ENCODE measurements at regions not wholly inside any gene's neighbourhood (a gene's known extent, or its start where the extent isn't known, plus 50 kb on each side); places are given as distances from the start of the nearest gene placed in this dataset.
"Not testable (repeated sequence)": the region's sequence is repeated elsewhere in the genome, so short reads cannot be mapped to it uniquely, and the experiment has no call there.

DNA sequence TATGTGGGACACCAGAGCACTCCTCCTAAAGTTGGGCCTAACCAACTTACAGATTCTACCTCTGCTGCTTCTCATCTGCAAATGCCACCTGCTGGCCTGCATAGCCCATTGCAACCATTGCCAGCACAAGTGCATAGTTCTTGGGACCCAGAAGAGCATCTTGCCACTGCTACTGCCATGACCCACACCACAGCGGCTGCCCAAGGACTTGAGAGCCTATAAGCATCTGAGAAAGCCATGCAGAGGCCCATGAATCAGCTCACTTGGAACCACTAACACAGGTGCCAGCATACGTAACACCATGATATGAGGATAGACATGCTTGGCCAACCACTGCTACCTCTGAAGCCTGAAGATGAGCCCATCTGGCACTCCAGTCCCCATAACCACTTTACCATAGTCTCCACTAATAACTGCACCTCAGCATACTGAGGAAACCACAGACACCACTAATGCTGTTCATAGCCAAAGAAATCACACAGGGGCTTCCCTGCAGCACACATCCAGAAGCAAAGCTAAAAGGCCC, 258.1 kb upstream of the AGTR2 start:
- no peak for DNase-seq

DNA sequence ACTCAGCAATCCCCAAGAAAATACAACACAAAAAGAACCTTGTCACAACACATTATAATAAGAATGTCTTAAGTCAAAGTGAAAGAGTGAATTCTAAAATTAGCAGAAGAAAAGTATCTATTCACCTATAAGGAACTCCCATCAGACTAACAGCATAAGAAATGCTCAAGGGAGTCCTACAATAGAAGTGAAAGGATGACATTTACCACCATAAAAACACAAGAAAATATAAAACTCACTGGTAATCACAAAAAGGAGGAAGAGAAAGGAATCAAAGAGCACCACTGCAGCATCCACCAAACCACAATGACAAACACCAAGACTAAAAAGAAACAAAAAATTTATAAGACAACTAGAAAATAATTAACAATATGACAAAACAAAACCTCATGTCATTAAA, 257.0 kb upstream of the AGTR2 start:
- DNase-seq, result no peak

DNA sequence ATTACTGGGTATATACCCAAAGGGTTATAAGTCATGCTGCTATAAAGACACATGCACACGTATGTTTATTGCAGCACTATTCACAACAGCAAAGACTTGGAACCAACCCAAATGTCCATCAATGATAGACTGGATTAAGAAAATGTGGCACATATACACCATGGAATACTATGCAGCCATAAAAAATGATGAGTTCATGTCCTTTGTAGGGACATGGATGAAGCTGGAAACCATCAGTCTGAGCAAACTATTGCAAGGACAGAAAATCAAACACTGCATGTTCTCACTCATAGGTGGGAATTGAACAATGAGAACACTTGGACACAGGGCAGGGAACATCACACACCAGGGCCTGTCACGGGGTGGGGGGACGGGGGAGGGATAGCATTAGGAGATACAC, 254.9 kb upstream of the AGTR2 start:
- DNase-seq, result not testable (repeated sequence)

DNA sequence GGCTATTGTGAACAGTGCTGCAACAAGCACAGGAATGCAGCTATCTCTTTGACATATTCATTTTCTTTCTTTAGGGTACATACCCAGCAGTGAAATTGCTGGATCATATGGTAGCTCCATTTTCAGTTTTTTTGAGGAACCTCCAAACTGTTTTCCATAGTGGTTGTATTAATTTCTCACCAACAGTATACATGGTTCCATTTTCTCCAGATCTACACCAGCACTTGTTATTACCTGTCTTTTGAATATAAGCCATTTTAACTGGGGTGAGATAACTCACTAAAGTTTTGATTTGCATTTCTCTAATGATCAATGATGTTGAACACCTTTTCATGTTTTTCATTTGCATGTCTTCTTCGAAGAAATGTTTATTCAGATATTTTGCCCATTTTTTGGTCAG, 241.1 kb upstream of the AGTR2 start:
- DNase-seq, result no peak

DNA sequence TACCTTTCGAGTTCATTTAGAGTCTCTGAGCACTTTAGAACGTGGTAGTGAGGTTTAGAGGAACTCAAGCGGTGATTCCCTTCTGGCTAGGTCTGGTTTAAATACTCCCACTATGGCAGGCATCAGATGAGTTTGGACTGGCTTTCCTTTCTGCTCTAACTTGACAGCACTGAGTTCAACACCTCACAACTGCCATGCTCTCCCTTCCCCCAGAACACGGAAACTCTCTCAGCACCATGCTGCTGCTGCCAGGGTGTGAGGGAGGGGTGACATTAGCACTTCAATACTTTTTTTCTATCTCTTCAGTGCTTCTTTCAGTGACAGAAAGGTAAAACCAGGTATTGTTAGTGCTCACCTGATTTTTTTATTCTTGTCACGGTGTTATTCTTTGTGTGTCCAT, 234.5 kb upstream of the AGTR2 start:
- DNase-seq, result no peak

DNA sequence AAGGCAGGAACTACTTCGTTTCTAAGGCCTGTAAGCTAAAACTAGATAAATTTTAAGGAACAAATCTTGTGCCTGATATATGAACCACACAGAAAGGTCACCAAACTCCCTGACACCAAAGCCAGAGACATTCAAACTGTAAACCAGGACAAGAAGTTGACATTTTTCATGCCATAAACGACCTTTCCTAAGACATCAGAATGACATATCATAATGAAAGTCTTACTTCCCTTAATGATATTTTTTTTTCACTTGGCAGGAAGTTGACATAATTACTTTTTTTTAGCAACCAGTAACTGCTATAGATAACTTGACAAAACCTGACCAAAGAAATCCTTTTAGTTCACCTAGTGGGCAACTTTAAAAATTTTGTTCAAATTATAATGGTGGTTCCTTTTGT, 231.5 kb upstream of the AGTR2 start:
- no peak for DNase-seq

DNA sequence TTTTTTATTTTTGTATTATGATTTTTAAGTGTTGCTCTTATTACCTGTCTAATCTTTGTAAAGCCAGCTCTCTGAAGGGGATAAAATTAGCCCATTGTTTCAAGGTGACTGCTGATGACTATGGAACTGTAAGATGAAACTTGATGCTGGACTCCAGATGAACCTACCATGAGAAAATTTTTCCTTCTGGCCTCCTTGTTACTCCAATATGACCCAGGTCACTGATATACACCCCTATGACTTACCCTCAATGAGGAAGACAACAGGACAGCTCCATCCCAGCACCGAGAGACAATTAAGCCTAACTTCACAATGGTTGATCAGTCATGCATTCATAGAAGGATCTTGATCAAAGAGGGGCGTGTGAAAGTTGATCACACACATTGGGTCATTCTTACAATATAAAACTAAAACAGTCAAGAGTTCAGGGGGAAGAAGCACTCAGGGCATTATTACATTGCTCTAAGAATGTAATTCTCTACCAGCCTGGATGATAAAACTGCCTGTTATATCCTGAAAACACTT, 230.8 kb upstream of the AGTR2 start:
- no peak for DNase-seq

DNA sequence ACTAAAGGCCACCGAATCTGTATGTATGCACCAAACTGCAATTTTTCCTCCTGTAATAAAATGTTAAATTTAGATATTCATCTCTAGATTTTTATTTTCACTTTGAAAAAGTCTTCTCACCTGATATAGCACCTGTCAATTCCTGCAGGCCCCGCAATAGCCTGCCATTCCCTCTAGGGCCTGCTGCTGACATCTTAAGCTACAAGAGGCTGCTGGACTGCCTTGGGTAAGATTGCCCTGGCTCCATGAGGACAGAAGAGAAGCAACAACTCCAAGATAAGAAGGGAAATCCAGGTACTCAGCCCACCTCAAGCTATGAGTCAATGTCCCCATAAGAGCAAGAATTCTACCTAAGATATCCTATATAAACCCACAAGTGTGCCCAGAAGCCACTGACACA, 230.2 kb upstream of the AGTR2 start:
- no peak for DNase-seq

DNA sequence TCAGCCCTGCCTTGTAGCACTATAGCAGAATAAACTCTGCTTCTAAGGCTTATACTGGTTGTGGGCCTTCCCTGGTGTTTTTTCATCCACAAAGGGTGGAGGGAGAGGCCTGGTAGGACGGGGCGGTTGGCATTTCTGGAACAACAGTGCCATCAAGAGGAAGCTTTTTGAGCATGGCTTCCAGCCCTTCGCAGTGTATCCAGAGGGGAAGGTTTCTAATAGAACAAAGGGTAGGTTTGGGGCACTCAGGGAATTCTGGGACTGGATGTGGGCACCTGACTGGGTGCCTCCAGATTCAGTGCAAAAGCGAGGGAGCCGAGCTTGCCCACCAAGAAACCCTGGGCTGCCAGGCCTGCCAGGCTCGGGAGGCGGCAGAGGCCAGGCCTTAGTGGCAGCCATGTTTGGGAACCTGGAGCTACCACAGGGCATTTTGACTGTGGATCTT, 229.6 kb upstream of the AGTR2 start:
- no peak for DNase-seq

DNA sequence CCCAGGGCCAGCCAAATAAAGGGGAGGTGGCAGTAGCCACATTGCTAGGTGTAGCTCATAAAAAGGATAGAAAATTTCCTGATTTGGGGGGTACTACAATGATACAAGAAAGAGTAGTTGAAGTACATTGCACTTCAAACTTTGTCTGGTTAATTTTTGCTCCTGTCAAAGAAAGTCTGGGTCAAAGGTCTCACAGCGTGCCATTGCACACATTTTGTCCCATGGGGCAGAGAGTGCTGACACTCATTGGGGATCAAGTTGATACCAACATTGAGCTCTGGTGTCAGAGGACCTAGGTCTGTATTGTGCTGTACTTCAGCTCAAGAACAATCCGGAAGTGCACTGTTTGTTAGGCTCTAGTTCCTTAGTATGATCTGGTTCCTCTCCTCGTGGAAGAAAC, 229.2 kb upstream of the AGTR2 start:
- no peak for DNase-seq

DNA sequence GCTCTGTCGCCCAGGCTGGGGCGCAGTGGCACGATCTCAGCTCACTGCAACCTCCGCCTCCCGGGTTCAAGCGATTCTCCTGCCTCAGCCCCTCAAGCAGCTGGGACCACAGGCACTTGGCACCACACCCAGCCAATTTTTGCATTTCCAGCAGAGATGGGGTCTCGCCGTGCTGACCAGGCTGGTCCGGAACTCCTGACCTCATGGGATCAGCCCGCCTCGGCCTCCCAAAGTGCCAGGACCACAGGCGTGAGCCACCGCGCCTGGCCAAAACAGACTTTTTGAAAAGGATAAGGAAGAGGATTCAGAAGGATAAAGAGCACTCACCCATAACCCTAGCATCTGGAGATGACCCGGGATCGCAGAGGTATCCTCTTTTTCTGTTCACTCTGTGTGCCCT, 224.5 kb upstream of the AGTR2 start:
- DNase-seq, result no peak

DNA sequence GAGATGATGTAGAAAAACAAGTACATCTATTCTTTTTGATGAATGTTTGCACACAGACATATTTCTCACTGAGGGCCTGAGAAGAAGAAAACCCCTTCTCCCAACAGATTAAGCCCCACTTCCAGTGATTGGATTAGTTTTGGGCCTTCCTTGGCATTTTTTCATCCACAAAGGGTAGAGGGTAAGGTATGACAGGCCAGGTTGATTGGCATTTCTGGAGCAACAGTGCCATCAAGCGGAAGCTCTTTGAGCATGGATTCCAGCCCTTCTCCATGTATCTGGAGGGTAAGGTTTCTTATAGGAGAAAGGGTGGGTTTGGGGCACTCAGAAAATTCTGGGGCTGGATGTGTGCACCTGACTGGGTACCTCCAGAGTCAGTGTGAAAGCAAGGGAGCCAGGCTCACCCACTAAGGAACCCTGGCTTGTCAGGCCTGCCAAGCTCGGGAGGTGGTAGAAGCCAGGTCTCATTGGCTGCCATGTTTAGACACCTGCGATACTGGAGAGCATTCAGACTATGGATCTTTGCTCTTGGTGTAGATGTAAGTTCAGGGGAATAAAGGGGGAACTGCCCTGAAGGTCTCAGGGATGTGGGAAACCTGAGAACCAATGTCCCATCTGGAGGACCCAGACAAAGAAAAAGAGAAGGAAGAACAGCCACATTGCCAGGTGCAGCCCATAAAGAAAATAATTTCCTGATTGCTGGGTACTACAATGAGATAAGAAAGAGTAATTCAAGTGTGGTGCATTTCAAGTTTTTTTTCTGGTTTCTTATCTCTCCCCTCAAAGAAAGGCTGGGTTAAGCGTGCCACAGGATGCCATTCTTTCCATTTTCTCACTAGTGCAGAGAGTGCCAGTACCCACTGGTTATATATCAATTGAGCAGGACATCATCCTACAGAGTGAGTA, 222.3 kb upstream of the AGTR2 start:
- DNase-seq, result no peak

DNA sequence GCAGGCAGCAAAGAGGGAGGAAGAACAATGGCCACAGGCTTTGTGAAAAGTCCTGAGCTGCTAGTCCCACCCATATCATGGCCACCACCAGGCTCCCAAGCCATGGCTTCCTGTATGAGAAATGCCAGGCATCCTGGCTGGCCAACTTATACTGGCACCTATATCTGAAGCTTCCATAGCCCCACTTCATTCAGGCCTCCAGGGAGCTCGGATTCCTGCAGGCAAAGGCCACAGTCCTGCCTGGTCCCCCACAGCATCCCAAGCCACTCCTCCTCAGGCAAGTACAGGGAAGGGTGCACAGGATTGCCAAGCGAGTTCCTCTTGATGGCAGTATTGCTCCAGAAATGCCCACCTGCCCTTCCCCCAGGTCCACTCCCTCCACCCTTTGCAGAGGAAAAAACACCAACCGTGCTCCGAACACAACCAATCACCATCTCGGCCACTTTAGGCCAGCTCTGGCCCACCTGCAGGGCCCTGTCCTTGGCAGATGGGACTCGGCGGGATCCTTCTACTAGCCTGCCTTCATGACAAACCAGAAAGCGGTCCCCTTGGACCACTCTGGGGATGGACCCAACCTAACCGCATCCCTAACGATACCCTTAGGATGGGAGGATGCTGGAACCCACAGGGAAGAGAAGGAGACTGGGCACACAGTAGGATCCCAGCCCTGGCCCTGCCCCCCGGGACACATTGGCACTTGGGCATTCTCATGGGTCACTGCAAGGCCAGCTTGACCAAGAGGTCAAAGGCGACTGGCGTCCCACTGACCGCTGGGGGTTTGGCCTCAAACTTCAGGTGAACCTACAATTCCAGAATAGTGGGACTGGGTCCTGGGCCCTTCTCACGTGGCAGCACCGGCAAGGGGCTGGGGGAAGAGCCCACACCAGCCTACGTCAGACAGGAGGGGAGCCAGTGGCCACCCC, 220.4 kb upstream of the AGTR2 start:
- no peak for DNase-seq

DNA sequence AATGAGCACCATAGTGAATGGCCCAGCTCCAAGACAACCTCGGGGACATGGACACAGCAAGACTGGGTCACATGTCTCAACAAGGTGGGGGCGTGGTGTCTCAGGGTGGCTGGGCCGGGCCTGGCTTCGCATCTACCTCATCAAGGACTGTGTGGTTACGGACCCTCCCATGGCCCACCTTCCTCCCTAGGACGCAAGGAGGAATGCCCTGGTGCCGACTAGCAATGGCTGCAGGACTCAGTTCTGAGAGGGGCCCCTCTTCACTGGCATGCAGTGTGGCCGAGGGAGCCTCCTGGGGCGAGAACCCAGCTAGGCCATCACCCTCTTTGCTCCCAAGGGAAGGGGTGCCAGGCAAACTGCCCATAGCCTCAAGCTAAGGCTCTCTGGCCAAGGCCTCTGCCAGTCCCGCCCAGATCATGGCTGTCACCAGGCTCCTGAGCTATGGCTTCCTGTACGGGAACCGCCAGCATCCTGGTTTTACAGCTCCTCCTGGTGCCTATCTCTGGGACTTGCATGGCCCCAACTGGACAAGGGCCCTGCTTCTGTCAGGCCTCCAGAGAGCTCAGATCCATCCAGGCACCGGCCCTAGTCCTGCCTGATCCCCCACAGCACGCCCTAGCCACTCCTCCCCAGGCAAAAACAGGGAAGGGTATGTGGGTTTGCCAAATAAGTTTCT, 218.0 kb upstream of the AGTR2 start:
- no peak for DNase-seq

DNA sequence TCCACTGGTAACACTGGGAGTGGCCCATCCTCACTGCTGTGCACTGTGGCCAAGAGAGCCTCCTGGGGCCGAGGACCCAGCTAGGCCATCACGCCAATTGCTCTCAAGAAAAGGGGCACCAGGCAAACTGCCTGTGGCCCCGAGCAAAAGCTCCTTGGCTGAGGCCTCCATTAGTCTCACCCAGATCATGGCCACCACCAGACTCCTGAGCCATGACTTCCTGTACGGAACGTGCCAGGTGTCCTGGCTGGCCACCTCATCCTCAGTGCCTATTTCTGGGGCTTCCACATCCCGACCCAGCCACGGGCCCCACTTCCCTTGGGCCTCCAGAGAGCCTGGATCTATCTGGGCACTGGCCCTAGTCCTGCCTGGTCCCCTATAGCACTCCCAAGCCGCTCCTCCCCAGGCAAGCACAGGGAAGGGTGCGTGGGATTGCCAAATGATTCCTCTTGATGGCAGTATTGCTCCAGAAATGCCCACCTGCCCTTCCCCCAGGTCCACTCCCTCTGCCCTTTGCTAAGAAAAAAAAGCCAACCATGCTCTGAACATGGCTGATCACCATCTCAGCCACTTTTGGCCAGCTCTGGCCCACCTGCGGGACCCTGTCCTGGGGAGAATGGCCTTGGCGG, 212.6 kb upstream of the AGTR2 start:
- no peak for DNase-seq

DNA sequence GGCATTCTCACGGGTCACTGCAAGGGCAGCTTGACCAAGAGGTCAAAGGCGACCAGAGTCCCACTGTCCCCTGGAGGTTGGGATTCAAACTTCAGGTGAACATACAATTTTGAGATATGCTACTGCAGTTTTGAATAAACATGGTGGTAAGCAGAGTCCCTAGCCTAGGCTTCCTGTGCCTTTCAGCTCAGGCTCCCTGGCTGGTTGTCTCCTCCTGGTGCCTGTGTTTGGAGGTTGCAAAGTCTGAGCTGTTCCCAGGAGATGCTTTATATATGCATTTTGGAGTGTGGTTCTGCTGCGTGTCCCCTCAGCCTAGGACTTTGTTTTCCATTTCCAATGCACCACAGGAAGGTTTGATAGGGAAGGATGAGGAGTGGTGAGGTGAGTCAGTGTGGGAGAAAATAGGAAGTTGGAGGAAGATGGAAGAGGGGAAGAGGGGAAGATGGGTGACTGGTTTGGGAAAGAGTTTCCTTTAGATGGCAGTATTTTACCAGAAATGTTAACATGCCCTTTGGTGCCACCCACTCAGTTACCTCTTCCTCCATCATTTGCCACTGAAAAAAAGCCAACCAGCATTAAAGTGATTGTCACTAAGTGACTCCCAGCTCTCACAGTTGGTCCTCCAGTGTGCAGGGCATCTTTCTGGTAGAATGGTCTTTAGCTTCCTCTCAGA, 211.7 kb upstream of the AGTR2 start:
- no peak for DNase-seq

DNA sequence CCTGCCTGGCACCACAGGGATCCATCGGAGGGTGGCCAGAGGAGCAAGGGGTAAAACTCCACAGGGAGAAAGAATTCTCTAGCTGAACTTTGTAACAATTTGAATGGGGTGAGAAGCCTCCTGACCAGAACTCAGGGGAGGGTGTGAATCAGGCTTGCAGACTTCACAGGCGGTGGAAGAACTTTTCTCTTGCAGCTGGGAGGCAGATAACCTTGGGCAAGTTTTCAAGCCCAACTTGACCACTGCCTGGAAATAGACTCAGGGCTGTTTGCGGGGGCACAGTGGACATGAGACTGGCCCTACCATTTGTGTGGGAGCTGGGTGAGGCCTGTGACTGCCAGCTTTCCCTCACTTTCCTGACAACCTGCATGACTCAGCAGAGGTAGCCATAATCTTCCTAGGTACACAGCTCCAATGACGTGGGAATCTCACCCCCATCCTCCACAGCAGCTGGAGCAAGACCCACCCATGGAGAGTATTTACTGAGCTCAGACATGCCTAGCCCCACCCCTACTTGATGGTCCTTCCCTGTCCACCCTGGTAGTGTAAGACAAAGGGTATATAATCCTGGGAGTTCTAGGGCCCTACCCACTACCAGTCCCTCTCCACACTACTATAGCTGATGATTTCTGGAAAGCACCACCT, 210.0 kb upstream of the AGTR2 start:
- DNase-seq, result no peak

DNA sequence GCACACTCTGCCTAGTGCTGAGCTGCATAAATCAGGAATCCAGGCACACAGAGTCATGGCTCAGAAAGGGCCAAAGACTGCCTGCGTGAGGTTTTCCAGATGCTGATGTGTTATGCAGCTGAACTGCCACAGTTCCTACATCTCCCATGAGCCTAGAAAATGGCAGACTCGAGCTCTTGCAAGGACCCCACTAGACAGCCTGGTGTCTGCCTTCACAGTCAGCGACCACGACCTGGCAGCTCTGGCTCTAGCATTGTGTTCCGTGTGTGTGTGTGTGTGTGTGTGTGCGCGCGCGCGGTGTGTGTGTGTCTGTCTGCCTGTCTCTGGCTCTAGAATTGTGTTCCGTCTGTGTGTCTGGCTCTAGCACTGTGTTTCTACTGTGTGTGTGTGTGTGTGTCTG, 203.6 kb upstream of the AGTR2 start:
- DNase-seq, result no peak

DNA sequence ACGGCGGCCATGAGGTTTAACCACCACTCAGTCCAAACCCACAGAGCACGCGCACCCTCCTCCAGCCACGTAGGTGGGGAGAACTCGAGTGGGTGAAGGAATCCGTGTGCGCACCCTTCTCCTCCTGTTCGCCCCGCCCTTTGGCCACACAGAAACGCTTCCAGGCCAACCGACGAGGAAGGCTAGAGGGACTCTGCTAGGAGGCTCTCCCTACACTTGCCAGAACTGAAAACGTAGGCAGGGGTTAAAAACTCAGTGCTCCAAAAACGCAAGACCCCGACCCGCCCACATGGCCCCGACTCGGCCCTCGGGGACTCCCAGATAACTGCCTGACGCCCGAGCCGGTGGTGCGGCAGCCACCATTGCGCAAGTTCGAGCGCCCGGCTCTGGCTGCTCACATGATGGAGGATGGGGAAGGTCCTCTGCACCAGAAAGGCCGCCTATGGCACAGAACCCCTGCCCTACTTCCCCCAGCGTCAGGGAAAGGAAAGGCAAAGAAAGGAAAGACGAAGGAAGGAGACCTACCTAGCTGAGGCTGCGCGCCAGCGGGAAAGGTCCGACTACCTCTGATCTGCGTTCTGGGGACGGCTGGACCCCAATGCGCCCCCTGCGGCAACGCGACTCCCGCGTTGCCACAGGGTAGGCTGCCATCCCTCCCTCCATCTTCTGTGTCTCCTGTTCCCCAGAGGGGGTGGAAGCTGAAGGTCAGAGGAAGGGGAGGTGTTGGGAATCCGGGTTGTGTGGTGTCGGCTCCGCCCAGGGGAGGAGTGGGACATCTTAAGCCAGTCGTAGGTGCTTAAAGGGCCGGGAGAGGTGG, 201.9 kb upstream of the AGTR2 start:
- DNase-seq, result peak; percentile 48

DNA sequence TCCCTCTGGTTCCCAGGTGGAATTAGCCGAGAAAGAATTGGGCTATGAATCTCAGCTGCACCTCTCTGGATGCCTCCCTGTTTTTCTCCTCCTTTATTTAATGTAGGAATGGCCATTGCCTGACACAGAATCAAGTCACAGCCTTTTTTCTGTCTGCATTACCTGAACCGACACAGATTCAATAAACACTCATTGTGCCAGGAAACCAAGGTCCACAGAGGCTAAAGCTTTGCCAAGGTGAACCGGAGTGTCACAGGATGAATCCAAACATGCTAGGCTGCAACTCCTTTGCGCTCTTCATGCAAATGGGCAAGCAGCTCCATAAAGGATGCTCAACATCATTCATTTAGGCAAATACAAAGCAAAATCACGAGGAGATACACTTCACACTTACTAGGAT, 199.8 kb upstream of the AGTR2 start:
- no peak for DNase-seq

All from EL (cell line).